Islet precursor cell (in vitro differentiated cells): ENCODE measurements at regions not wholly inside any gene's neighbourhood (a gene's known extent, or its start where the extent isn't known, plus 50 kb on each side); places are given as distances from the start of the nearest gene placed in this dataset.
"Not testable (repeated sequence)": the region's sequence is repeated elsewhere in the genome, so short reads cannot be mapped to it uniquely, and the experiment has no call there.

Experiments
- DNase-seq: peaks from one replicate; pipeline ENCODE4 v3.0.0-alpha.2; 2018

DNA sequence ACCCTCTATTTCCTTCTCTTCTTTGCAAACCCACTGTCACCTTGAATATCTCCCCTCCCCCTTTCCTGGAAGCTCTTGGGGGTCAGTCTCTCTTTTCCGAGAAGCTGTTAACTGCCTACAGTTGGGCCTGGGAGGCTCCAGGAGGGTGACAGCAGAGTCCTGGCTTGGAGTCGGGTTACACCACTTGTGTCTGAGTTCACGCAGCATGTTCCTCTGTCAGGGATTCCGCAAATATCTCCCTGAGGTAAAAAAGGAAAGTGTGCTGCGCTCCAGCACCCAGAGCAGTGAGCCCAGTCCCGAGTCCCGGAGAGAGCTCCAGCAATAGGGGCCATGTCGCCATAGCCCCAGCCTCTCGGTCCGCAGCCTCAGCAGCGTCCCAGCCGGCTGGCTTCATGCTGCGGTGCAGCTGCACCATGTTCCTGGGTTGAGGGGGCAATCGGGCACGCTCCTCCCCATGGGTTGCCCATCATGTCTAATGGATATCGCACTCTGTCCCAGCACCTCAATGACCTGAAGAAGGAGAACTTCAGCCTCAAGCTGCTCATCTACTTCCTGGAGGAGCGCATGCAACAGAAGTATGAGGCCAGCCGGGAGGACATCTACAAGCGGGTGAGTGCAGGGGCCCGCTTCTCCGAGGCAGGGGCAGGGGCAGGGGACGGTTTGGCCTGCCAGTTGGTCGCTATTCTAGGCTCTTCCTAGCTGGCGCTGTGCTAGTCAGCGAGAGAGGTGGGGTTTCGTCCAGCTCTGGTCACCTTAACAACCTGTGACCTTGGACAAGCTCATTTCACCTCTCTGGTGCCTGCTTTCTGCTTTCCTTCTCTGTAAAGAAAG, 101.3 kb upstream of the SEC22B start:
- not testable (repeated sequence) for DNase-seq

DNA sequence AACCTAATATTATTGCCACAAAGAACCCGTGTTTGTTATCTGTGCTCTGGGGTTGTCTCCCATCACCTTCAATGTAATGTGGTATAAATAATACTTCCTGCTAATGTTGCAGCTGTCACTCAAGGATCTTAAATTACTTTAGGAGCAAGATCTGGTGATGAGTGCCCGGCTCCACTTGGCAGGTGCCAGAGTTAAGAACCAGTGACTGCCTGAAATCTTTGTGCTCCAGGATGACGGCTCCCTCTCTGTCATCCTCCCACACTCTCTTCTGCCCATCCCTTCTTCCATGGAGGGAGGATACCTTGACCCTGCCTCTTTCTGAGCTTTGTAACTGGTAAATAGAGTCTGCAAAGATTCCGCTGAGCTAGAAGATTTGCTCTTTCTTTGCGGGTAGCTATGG, 100.4 kb upstream of the SEC22B start:
- DNase-seq, result not testable (repeated sequence)

DNA sequence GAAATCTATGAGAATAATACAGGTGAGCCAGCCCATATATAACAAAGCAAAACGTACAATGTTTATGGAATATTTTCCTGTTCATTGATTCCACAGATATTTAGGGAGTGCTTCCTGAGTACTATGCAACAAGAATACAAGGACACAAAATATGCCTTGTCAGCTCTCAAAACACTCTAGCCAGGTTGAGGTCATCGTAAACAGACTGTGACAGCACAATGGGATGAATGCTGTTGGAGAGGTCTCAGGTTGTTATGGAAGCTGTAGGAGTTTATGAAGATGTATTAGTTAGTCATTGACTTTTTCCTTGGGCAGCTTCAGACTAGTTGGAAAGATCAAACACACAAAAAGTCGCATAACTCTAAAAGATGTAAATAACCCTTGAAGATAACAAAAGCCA, 98.1 kb upstream of the SEC22B start:
- DNase-seq, result not testable (repeated sequence)

DNA sequence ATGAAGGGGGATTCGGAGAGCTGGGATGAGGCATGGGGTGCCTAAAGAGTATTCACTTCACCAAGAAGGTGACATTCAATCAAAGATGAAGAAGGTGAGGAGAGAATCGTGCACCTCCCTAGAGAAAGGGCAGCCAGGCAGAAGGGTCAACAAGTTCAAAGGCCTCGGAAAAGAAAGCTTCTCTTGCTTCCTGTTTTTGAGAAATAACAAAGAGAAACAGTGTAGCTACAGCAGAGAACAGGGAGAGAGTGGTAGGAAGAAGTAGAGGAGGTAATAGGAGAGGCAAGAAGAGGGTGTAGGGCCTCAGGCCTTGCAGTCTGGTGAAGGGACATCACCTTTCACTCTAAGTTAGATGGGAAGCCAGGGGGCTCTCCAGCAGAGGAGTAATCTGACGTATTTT, 97.0 kb upstream of the SEC22B start:
- not testable (repeated sequence) for DNase-seq

DNA sequence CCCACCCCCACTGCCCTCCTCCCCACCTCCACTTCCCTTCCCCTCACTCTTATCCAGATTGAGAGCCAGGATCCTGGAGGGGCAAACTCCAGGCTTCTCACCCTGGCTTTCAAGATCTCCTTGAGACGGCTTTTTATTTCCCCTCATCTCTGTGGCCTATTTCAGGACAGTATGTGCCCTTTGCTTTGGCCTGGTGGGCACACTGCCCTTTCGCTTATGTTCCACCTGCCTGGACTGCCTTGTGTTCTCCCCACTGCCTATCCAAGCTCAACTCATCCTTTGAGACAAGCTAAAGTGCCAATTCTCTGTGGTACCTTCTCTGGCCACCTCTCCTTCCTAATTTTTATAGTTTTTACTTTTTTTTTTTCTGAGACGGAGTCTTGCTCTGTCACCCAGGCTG, 95.9 kb upstream of the SEC22B start:
- not testable (repeated sequence) for DNase-seq

DNA sequence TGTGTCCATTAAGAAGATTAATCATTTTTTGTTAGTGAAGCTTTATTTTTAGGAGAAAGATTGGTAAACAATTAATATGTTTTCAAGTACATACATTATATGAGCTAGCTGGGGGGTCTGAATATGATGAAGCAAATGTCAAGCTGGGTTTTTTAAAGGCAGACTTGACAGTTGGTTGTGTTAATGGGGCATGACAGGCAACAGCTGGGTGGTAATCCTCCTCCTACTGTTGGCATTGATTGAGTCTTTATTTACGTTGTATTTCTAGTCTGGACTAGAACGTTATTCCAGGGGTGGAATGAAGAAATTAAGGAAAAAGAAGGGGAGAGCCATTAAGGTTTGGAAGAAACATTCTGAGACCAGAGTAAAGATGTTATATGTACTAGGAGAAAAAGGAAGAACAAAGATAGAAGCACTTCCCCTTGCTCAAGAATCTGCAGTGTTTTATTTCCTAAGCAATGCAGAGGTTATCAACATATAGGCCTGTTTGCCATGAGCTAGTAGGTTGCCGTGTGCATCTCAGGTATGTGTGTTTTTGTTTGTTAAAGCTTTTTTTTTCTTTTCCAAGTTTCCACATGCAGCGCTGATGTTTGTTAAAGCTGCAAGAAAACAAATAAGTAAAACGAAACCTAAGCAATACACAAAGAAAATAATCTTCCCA, 95.4 kb upstream of the SEC22B start:
- DNase-seq, result not testable (repeated sequence)

DNA sequence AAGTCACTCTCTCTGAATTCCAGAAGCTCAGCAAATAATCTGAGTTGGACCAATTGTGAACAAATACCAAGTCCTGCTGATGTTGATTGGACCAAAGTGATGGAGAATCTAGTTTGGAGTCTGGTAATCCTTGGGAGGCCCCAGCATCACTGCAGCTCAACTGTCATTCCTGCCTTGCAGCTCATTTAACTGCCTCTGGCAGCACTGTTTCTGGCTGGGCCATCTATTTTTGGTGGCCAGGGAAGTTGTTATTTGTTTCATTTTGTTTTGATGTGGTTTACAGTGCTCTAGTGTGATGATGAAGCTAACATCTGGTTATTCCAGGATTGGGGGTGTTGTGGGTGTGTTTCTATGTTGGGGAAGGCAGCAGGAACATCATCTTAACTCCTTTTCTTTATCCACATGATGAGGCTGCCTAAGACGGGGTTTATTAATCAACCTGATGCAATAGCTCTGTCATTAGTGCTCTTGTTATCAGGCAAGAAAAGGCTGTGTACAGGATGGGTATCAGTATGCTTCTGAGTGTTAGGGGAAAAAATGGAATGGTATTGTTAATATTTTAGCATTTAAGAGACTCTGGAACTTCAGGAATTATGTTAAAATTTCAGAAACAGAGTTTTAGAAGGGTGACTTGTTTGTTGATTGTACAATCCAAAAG, 91.7 kb upstream of the SEC22B start:
- not testable (repeated sequence) for DNase-seq

DNA sequence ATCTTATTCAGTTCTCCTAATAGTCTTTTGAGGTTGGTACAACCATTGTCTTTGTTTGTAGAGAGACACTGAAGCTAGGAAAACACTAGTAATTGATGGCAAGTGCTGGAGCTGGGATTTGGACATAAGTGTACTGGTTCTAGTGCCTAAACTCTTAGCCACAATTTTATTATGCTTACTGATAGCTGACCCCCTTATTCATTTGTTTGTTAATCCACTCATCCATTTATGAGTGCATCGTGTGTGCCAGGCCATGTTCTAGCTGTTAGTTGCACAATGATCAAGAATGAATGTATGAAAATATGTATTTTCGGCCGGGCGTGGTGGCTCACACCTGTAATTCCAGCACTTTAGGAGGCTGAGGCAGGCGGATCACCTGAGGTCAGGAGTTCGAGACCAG, 88.2 kb upstream of the SEC22B start:
- DNase-seq, result not testable (repeated sequence)

DNA sequence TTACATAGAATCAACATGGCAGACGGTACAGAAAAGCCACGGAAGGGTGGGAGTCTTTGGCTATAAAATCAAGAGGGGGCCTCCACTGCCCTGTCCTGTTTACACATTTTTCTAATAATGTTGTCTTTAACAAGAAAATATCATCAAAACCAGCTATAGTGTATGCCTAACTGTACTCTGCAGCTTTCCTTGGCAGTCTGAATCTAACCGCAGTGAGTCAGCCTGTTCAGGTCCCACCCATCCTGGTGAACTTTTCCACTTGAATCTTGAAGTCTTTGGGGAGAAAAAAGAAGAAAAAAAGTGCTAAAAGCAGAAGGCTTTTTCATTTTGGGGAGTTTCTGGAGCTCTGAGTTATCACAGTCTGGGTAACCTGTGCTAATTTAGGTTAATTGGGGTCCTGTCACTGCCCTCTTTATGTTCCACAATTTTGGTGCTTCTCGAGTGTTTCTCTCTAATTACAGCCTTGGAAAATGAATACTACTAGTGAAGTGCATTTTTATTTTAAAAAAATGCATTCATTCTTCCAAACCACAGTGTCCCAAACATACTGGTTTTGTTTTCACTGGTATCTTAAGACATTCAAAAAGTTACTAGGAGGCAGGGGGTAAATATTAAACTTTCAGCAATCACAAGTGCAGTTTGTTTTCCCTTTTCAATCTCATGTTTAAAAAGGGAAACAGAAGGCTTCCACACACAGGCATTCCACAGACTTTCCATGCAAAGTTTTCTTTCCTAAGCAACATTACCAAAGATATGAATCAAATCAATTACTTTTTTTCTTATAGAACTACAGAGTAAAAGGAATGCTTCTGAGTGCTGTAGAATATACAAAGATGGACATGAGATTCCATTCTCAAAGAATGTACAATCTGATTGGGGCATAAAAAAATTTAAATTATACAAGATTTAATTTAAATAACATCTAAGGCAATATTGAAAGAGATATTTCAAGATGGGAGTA, 86.8 kb upstream of the SEC22B start:
- not testable (repeated sequence) for DNase-seq

DNA sequence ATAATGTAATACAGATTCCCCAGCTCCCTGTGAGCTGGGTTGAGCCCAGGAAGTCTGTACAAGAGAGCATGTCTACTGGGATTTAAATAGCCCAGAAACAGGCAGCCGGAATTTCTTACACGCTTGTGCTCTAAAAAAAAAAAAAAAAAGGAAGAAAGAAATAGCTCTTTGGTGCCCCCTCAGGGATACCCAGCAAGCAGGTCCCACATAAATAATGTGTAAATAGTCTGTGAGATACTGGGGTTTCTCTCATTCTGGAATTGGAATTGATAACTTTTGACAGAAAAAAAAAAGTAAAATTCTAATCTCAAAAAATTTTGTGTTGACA, 81.4 kb upstream of the SEC22B start:
- not testable (repeated sequence) for DNase-seq

DNA sequence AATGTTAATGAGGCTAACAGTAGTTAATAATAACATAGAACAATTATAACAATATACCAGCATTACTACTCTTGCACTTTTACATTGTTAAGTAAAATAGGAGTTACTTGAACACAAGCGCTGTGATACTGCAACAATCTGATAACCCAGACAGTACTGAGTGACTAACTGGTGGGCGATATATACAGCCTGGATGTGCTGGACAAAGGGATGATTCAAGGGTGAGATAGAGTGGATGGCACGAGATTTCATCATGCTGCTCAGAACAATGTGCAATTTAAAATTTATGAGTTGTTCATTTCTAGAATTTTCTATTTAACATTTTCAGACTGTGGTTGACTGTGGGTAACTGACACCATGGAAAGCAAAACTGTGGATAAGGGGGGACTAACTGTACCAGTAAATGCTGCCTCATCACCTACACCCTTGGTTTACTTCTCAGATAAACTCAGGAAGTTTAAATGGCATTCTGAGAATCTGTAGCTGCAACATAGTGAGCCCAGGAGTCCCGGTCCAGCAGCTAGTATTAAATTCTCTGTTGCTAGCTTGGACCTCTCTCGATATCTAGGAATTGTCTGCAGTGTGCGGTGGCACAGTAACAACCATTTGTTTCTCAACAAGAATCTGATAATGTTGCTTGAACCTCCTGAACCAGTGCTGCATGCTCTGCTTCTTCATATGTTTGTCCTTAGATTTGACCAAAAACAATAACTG, 80.9 kb upstream of the SEC22B start:
- not testable (repeated sequence) for DNase-seq

DNA sequence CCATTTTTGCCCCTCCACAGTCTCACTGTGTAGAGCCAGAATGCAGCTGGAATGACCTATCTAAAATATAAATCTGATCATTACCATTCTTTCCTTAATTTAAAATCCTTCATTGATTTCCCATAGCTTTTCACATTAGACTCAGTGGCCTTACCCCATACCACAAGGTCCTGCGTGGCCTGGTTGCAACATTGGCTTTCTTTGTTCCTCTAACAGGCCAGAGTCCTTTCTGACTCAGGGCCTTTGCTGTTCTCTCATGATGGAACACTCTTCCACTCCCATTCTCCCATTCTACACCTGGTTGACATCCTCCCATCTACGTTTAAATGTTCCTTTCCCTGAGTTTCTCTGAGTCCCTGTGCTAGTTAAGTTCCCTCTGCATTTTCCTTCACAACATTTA, 74.4 kb upstream of the SEC22B start:
- not testable (repeated sequence) for DNase-seq

DNA sequence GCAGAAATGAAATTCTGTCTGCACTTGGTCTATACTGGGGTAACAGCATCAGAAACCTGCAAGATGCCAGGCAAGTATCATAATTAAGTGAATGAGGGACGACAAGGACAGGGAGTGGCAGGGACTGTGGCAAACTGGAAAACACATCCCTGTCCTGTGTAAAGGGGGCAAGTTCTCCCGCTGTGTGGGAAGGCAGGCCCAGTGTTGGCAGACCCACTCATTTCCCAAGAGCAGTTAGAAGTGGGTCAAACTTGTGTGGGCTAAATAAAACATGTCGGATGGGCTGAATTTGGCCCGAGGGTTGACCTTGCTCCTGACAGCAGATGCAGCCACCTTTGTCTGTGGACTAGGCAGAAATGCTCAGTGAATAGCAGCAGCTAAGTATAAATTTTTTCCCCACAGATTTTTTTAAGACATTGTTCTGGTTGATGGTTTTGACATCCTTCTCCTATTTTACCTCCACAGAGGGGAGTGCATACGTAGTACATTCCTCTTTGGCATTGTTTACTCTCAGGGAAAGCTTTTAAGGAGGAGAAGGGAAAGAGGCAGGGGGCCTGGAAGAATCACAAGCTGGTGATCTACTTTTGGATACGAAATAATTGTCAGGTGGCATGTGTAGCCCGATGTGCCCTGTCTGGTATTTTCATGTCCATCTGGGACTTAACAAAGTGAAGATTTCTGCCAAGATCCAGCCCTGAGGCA, 72.6 kb upstream of the SEC22B start:
- not testable (repeated sequence) for DNase-seq

DNA sequence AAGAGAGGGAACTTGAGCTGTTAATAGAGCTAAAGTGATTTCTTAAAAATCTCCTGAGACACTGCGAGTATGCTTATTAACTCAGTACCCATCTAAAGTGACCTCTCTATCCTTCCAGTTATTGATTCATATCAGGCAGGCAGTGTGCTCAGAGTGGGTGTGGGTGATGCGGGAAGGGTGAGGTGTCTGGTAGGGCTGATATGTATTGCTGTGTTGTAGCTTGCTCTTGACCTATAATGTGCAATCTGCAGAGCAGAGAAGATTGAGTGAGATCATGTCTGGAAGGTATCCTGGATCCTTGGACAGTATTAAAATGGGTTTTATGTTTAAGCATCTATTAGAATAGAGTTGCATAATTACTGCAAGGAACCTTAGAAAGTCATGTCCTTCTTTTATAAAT, 71.9 kb upstream of the SEC22B start:
- DNase-seq, result not testable (repeated sequence)

DNA sequence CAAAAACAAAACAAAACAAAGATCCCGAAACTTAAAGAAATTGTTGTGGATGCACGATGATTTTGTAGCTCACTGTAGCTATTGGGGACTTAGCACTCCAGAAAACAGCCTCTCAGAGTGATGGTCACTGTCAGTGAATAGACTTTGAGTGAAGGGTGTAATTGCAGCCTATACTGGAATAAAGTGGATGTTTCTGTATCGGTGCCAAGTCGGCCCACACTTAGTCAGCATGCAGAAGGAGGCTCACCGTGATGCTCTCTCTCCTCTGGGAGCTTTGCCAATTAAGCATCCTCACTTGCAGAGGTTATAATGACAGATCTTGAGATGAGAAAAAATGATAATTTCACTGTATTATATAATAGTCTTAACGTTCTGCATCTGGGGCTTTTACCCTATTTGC, 67.5 kb upstream of the SEC22B start:
- not testable (repeated sequence) for DNase-seq

DNA sequence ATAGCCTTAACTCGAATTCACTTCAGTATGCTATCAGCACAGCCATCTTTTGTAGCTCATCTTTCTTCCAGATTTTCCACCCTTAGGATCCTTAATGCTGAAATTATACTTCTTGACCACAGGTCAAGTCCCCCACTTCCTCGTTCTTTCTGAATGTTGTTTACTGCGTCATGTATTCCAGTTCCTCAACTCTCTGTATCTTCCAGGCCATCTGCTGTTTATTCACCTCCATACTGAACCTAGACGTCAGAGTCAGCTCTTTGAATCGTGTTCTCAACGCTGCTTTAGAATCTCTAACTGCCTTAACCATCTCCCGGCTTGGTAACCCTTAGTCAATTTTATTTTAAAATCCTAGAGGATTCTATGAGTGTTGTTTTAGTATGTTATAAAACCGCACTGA, 66.3 kb upstream of the SEC22B start:
- not testable (repeated sequence) for DNase-seq

DNA sequence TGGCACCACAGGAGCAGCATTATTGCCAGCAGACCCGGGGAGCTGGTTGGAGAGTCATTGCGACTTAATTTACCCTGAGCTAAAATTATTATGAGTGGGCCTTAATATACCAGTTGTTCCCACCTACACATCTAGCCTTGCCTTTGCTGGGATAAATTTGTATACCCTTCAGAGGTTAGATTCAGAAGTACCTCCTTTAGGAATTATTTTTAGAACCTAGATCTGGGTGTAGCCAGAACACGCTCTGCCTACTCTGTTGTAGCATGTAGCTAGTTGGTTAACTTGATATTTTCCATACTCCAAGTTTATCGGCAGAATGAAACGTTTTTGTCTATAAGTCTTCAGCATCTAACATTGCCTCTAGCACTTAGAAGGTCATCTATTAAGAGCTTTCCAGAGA, 65.5 kb upstream of the SEC22B start:
- not testable (repeated sequence) for DNase-seq

DNA sequence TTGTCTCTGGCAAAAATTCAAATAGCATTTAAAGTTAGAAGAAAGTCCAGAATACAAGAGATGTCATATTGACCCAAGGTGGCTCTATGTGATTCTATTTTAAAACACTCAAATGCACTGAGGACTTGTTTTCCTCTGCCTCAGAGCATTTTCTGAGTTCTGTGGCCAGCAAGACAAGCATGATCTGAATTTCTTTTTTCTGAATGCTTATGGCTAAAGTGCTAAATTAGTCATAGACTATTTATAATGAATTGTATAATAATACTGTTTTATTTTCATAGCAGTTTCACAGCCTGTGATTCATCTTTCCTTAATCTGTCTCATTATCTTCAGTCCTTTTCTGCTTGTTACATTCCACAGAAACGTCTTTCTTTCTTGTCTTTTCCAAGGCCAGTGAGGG, 63.9 kb upstream of the SEC22B start:
- DNase-seq, result not testable (repeated sequence)

DNA sequence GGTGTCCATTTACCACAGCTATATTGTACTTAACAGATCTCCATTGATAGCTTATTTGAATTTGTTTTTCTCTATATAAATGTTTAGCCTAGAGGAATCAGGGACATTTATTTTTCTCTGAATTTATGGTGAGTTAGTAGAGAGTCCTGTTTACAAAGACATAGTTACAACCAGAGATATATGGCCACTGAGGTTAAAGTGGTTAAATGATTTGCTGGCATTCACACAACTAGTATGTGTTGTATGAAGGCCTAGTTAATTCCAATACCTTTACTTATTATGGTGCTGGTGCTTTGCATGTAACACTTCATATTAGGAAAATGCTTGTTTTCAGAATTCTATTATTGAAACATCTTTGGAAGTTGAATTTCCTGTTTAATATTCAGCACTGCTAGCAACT, 63.0 kb upstream of the SEC22B start:
- not testable (repeated sequence) for DNase-seq

DNA sequence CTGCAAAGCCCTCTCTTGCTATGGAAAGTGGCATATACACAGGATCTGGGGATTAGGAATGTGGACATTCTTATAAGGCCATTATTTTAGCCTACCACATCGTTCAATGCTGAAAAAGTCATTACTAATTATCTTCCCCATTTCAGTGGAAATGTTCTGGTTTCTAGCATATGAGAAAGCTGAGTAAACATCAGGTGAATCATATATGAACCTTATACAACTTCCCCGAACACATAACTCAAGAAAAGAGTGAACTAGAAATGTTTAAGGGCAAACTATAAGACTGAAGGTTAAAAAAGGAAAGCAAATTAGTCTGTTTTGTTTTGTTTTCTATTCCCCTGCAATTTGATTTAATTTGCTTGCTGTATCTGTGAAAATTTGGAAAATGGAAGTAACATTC, 62.5 kb upstream of the SEC22B start:
- DNase-seq, result not testable (repeated sequence)

DNA sequence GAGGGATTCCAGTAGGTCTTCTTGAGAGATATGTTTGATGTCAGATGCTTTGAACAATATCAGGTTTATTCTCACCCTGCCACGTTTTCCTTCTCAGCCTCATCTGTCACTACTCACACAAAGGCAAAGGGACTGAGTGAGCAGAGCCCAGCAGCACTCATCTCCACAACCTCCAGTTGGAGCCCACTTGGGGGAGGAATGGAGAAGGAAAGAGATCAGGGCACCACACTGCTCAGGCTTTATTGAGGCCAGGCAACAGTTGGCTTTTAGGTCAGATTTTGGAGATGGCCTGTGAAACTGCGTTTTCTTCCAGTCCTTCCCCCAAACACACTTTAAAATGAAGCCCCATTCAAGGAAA, 57.3 kb upstream of the SEC22B start:
- not testable (repeated sequence) for DNase-seq
